ENCODE measurements at regions not wholly inside any gene's neighbourhood (a gene's known extent, or its start where the extent isn't known, plus 50 kb on each side); places are given as distances from the start of the nearest gene placed in this dataset.

DNA sequence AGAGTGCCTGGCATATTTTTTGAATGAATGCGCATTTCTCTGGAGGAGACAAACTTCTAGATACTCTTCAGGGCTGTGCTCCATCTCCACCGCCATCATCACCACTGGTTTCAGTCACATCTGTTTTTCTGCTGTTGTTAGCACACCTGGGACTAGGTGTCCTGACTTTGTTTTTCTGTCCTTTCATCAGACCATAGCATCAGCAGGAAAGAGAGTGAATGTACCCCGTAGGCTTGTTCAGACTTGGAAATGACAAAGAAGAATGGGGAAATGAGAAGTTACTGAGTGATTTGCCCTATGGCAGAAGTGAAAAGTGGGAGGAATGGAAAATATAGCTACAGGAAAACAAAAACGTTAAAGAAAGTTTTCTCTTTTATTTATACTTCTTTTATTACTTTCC lies 965.2 kb upstream of the FANCL start:
- TF ChIP-seq, protein P1, sequence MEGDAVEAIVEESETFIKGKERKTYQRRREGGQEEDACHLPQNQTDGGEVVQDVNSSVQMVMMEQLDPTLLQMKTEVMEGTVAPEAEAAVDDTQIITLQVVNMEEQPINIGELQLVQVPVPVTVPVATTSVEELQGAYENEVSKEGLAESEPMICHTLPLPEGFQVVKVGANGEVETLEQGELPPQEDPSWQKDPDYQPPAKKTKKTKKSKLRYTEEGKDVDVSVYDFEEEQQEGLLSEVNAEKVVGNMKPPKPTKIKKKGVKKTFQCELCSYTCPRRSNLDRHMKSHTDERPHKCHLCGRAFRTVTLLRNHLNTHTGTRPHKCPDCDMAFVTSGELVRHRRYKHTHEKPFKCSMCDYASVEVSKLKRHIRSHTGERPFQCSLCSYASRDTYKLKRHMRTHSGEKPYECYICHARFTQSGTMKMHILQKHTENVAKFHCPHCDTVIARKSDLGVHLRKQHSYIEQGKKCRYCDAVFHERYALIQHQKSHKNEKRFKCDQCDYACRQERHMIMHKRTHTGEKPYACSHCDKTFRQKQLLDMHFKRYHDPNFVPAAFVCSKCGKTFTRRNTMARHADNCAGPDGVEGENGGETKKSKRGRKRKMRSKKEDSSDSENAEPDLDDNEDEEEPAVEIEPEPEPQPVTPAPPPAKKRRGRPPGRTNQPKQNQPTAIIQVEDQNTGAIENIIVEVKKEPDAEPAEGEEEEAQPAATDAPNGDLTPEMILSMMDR (IDR thresholded peaks at IDR 0.05; ENCODE audit: low read length) = no peak
- no peak for TF ChIP-seq EZH2 (optimal IDR thresholded peaks at IDR 0.05; ENCODE audit: low read depth, low read length)

All from MM.1S (cell line).